Upper lobe of right lung (tissue), 1 donor: ENCODE measurements at regions not wholly inside any gene's neighbourhood (a gene's known extent, or its start where the extent isn't known, plus 50 kb on each side); places are given as distances from the start of the nearest gene placed in this dataset.

Experiments
- ATAC-seq: fragments of 200-7000 bp; cut with Tn5 transposase; one replicate; pipeline ENCODE4 v1.9.1; 2020; ENCODE audit warnings: mild to moderate bottlenecking, moderate library complexity
- DNase-seq: peaks from one replicate; pipeline ENCODE4 v3.0.0-alpha.2; 2020
- H3K27ac ChIP-seq: fragments of 200-600 bp; one replicate; pipeline ENCODE4 v1.8.0; 2022
- H3K27me3 ChIP-seq: fragments of 200-600 bp; one replicate; pipeline ENCODE4 v1.8.0; 2022; ENCODE audit warnings: mild to moderate bottlenecking
- H3K36me3 ChIP-seq: fragments of 200-600 bp; one replicate; pipeline ENCODE4 v1.8.0; 2022
- H3K4me1 ChIP-seq: fragments of 200-600 bp; one replicate; pipeline ENCODE4 v1.8.0; 2022
- H3K4me3 ChIP-seq: fragments of 200-600 bp; one replicate; pipeline ENCODE4 v1.8.0; 2022; ENCODE audit warnings: mild to moderate bottlenecking
- H3K9me3 ChIP-seq: fragments of 200-600 bp; one replicate; pipeline ENCODE4 v1.8.0; 2022
- intact Hi-C: fragments of 100-400 bp; cut with DNase I; formaldehyde crosslinking; loops from one replicate; pipeline ENCODE4 v1.11.0; 2022
- TF ChIP-seq, protein P1 (sequence below): fragments of 200-600 bp; IDR thresholded peaks from one replicate; pipeline ENCODE4 v1.8.0; 2022; ENCODE audit warnings: antibody characterized with exemption
- donor health status: DM: no; HTN: yes; CAD: no; lungs with severe emphysema.

DNA sequence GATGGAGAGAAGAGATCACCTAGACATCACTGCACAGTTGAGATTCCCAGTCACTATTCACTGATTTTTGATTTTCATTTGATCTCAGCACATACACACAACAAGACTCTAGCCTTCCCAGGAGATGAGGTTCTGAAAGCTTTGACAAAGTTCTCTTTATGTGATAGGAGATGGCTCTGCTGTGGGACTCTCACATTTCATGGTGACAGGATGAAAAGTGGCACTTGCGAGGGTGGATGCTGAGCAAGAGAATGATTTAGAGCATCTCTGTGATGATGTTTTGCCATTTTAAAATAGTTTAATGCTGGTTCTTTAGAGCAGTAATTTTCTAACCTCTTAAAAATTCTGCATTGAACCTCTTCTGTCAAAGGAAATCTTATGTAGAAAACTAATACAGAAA is 113.3 kb upstream of the CA10 start:
- Histone ChIP-seq H3K4me3 (no peak overlapping the region), H3K27ac (no peak overlapping the region), H3K9me3 (no peaks in the 10 kb centered on the region), H3K4me1 (no peaks in the 10 kb centered on the region), H3K36me3 (no peaks in the 10 kb centered on the region), H3K27me3 (no peaks in the 10 kb centered on the region)
- TF ChIP-seq, protein P1, sequence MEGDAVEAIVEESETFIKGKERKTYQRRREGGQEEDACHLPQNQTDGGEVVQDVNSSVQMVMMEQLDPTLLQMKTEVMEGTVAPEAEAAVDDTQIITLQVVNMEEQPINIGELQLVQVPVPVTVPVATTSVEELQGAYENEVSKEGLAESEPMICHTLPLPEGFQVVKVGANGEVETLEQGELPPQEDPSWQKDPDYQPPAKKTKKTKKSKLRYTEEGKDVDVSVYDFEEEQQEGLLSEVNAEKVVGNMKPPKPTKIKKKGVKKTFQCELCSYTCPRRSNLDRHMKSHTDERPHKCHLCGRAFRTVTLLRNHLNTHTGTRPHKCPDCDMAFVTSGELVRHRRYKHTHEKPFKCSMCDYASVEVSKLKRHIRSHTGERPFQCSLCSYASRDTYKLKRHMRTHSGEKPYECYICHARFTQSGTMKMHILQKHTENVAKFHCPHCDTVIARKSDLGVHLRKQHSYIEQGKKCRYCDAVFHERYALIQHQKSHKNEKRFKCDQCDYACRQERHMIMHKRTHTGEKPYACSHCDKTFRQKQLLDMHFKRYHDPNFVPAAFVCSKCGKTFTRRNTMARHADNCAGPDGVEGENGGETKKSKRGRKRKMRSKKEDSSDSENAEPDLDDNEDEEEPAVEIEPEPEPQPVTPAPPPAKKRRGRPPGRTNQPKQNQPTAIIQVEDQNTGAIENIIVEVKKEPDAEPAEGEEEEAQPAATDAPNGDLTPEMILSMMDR: no peak
- intact Hi-C loops: no loop called here
- no peak for DNase-seq
- no peak for ATAC-seq

DNA sequence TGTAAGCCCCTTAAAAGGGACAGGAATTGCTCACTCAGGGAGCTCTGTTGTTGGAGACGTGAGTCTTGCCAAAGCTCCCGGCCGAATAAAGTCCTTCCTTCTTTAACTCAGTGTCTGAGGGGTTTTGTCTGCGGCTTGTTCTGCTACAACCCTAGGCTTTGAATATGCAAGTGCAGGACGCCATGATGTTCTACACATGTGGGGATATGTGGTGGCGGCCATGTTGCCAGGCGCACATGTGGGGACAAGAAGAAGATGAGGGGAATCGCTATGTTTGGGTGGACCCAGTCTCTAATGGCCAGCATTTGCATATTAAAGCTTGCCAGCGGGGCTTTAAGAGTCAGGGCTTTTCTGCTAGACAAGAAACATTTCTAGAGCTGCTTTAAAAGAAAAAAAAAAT is 96.8 kb upstream of the CA10 start:
- no peak overlapping the region for H3K27ac ChIP-seq
- no peak for ATAC-seq
- no peak overlapping the region for H3K4me3 ChIP-seq
- H3K36me3 ChIP-seq: no peaks in the 10 kb centered on the region
- H3K27me3 ChIP-seq: no peaks in the 10 kb centered on the region
- DNase-seq: no peak
- no peaks in the 10 kb centered on the region for H3K9me3 ChIP-seq
- intact Hi-C loops: no loop called here
- H3K4me1 ChIP-seq: no peaks in the 10 kb centered on the region
- TF ChIP-seq, protein P1: no peak

GRCh38 chr17:52244689-52245088 is 86.2 kb upstream of the CA10 start:
- ATAC-seq: no peak
- intact Hi-C loops: no loop called here
- TF ChIP-seq, protein P1: no peak
- H3K4me3 ChIP-seq: no peak overlapping the region
- no peaks in the 10 kb centered on the region for H3K36me3 ChIP-seq
- H3K27me3 ChIP-seq: no peaks in the 10 kb centered on the region
- no peak overlapping the region for H3K27ac ChIP-seq
- H3K9me3 ChIP-seq: no peaks in the 10 kb centered on the region
- no peaks in the 10 kb centered on the region for H3K4me1 ChIP-seq
- no peak for DNase-seq

DNA sequence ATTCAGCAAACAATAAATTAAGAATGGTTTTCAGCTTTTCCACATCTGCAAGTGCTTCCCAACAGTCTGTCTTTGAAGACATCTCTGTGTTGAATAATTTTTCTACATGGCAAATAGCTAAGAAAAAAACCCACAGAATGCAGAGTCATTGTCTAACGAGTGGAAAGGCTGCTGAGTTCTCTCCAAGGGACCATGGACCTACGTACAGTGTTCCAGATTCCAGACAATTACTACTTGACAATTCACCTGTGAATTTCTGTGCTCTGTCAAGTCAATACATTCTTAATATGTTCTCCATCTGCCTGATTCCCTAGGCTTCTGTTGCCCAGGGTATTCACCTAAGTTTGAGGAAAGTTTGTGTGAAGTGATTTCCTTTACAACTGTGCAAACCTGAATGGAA is 83.8 kb upstream of the CA10 start:
- Histone ChIP-seq H3K4me3 (no peak overlapping the region), H3K9me3 (no peaks in the 10 kb centered on the region), H3K27me3 (no peaks in the 10 kb centered on the region), H3K36me3 (no peaks in the 10 kb centered on the region), H3K27ac (no peak overlapping the region), H3K4me1 (no peaks in the 10 kb centered on the region)
- TF ChIP-seq, protein P1: no peak
- intact Hi-C loops: no loop called here
- ATAC-seq: no peak
- DNase-seq: no peak

GRCh38 chr17:52237151-52237550 is 78.6 kb upstream of the CA10 start:
- no peaks in the 10 kb centered on the region for H3K36me3 ChIP-seq
- no peak overlapping the region for H3K4me3 ChIP-seq
- TF ChIP-seq, protein P1: no peak
- ATAC-seq: no peak
- no peaks in the 10 kb centered on the region for H3K4me1 ChIP-seq
- H3K27ac ChIP-seq: no peak overlapping the region
- no peaks in the 10 kb centered on the region for H3K9me3 ChIP-seq
- intact Hi-C loops: no loop called here
- no peak for DNase-seq
- H3K27me3 ChIP-seq: no peaks in the 10 kb centered on the region

DNA sequence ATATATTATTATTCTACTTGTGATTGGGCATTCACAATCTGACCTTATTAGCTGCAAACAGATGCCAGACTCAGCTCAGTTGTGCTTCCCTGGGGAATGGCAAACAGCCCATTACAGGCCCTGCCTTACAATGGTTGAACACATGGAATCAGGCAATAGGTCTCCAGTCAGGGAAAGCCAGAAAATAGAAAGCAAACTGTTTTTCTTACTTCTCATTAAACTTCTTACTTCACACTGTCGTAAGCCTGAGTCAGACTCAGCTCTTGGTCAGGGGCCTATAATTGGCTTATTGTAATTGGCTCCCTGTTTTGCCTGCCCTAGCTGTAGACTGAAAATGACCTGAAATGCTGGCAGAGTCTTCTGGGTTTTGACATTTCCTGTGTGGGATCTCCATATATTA is 77.0 kb upstream of the CA10 start:
- no peak overlapping the region for H3K4me3 ChIP-seq
- H3K36me3 ChIP-seq: no peaks in the 10 kb centered on the region
- no peak overlapping the region for H3K27ac ChIP-seq
- no peak for DNase-seq
- H3K9me3 ChIP-seq: no peaks in the 10 kb centered on the region
- no peaks in the 10 kb centered on the region for H3K4me1 ChIP-seq
- no peak for ATAC-seq
- no peaks in the 10 kb centered on the region for H3K27me3 ChIP-seq
- TF ChIP-seq, protein P1: no peak
- intact Hi-C loops: no loop called here
